A673 (cell line): ENCODE measurements at regions not wholly inside any gene's neighbourhood (a gene's known extent, or its start where the extent isn't known, plus 50 kb on each side); places are given as distances from the start of the nearest gene placed in this dataset.

Experiments
- EZH2 ChIP-seq: fragments of 200-600 bp; sonication (generic); IDR thresholded peaks from 2 replicates; pipeline ENCODE4 v1.6.1; 2017; ENCODE audit warnings: borderline replicate concordance, low read depth, mild to moderate bottlenecking, mixed read lengths, antibody characterized with exemption, low read length; ENCODE audit not compliant: poor library complexity, severe bottlenecking
- TF ChIP-seq, protein P1 (sequence below): fragments of 300-800, 200-600 bp; sonication (generic); conservative IDR thresholded peaks from 2 replicates; pipeline ENCODE4 v1.5.1; 2017; ENCODE audit warnings: low read depth, mild to moderate bottlenecking, antibody characterized with exemption, low read length, moderate library complexity, mixed read lengths

DNA sequence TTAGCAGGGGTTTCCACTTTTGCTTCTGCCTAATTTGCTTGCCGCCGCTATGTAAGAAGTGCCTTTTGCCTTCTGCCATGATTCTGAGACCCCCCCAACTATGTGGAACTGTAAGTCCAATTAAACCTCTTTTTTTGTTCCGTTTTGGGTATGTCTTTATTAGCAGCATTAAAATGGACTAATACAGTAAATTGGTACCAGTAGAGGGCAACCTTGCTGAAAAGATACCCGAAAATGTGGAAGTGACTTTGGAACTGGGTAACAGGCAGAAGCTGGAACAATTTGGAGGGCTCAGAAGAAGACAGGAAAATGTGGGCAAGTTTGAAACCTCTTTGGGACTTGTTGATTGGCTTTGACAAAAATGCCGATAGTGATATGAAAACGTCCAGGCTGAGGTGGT, 216.1 kb upstream of the FSIP2 start:
- TF ChIP-seq, protein P1, sequence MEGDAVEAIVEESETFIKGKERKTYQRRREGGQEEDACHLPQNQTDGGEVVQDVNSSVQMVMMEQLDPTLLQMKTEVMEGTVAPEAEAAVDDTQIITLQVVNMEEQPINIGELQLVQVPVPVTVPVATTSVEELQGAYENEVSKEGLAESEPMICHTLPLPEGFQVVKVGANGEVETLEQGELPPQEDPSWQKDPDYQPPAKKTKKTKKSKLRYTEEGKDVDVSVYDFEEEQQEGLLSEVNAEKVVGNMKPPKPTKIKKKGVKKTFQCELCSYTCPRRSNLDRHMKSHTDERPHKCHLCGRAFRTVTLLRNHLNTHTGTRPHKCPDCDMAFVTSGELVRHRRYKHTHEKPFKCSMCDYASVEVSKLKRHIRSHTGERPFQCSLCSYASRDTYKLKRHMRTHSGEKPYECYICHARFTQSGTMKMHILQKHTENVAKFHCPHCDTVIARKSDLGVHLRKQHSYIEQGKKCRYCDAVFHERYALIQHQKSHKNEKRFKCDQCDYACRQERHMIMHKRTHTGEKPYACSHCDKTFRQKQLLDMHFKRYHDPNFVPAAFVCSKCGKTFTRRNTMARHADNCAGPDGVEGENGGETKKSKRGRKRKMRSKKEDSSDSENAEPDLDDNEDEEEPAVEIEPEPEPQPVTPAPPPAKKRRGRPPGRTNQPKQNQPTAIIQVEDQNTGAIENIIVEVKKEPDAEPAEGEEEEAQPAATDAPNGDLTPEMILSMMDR: peak; percentile 36; the same call in 1 of the 2 replicates
- TF ChIP-seq EZH2: no peak
